Mammary epithelial cell (primary cell): ENCODE measurements at regions not wholly inside any gene's neighbourhood (a gene's known extent, or its start where the extent isn't known, plus 50 kb on each side); places are given as distances from the start of the nearest gene placed in this dataset.

Experiments used
- CTCF ChIP-seq, 2 donors: IDR thresholded peaks in 1 of 2; conservative IDR thresholded peaks in 1 of 2; 2 replicates each; pipeline ENCODE4 v1.5.1; 2011 to 2012; ENCODE audit warnings: inconsistent platforms in 2 of 2, low read length in 2 of 2, mild to moderate bottlenecking in 2 of 2, control low read depth in 1 of 2, low read depth in 1 of 2; ENCODE audit not compliant: insufficient read depth in 1 of 2; ENCODE audit errors: extremely low read depth in 1 of 2
- EZH2 ChIP-seq: IDR thresholded peaks from 2 replicates; pipeline ENCODE4 v1.6.1; 2012; ENCODE audit warnings: low read length, inconsistent platforms, borderline replicate concordance

- TF ChIP-seq CTCF (conservative IDR thresholded peaks at IDR 0.05 in 1 of 2, IDR thresholded peaks at IDR 0.05 in 1 of 2; ENCODE audit: extremely low read depth in 1 of 2, insufficient read depth in 1 of 2, low read depth in 1 of 2, low read length in 2 of 2) (no peak), EZH2 (no peak)
These were observed 274.3 kb upstream of the NR3C2 start for GRCh38 chr4:148716431-148717052.
